HepG2 (cell line): ENCODE measurements at regions not wholly inside any gene's neighbourhood (a gene's known extent, or its start where the extent isn't known, plus 50 kb on each side); places are given as distances from the start of the nearest gene placed in this dataset.

Experiments
- ATAC-seq: fragments of 200-7000 bp; cut with Tn5 transposase; 3 replicates; pipeline ENCODE4 v1.9.1; 2020; ENCODE audit warnings: mild to moderate bottlenecking, moderate library complexity
- BruUV-seq: library from RNA; stranded (reverse); fragments of 400-500 nt; replicated peaks from 2 replicates; lab custom pipeline; 2021; lab: Mats Ljungman, UMichigan
- CTCF ChIA-PET: fragments of 300-600 bp; formaldehyde crosslinking; extraction: SDS; loops from one replicate; lab custom pipeline; 2021; ENCODE audit warnings: low total read pairs, inconsistent platforms, low intra/inter-chr PET ratio; lab: Yijun Ruan, JAX
- POLR2A ChIA-PET: fragments of 350-600 bp; sonication (Branson Sonifier 250); formaldehyde crosslinking; loops from one replicate; lab custom pipeline; 2020; ENCODE audit warnings: antibody characterized with exemption, inconsistent platforms; lab: Yijun Ruan, JAX
- DNase-seq: peaks from one replicate; pipeline ENCODE4 v3.0.0-alpha.2; 2015; ENCODE audit warnings: low spot score
- FAIRE-seq: peaks from 3 replicates; lab custom pipeline; 2011; peaks lifted over from hg19 to GRCh38; lab: Jason Lieb, UNC
- H2AFZ ChIP-seq: one replicate; pipeline ENCODE4 v1.6.1; 2011; ENCODE audit warnings: low read length, inconsistent platforms
- H3K27ac ChIP-seq: fragments of 300-600 bp; 3 replicates; pipeline ENCODE4 v1.8.0; 2011; ENCODE audit warnings: mixed run types, mild to moderate bottlenecking, mixed read lengths, low read length, inconsistent platforms; ENCODE audit not compliant: insufficient read depth; ENCODE audit errors: extremely low read length
- H3K27me3 ChIP-seq, 2 experiments: fragments of 200-600 bp in 1 of 2; 2 replicates in 1 of 2; 3 replicates in 1 of 2; pipeline versions ENCODE4 v1.6.0 to v1.8.0; 2011; ENCODE audit warnings: low read length in 2 of 2, mild to moderate bottlenecking in 2 of 2, moderate library complexity in 2 of 2, inconsistent platforms in 1 of 2; ENCODE audit not compliant: insufficient read depth in 2 of 2, control insufficient read depth in 1 of 2
- H3K36me3 ChIP-seq, 2 experiments: fragments of 200-600 bp in 1 of 2; replicated peaks in 1 of 2; 2 replicates in 1 of 2; 3 replicates in 1 of 2; pipeline versions ENCODE4 v1.5.1 to v1.8.0; 2011; ENCODE audit warnings: low read length in 2 of 2, inconsistent platforms in 1 of 2; ENCODE audit not compliant: insufficient read depth in 2 of 2, control insufficient read depth in 1 of 2
- H3K4me1 ChIP-seq: 2 replicates; pipeline ENCODE4 v1.5.1; 2012; ENCODE audit warnings: low read length, inconsistent platforms; ENCODE audit not compliant: insufficient read depth
- H3K4me2 ChIP-seq: 2 replicates; pipeline ENCODE4 v1.6.0; 2011; ENCODE audit warnings: low read depth, low read length, inconsistent platforms
- H3K4me3 ChIP-seq, 3 experiments: fragments of 200-600 bp in 1 of 3; sonication (generic), shearing (Covaris generic) in 1 of 3; replicated peaks in 1 of 3; 2 replicates each; pipeline ENCODE4 v1.5.1; 2011 to 2016; ENCODE audit warnings: low read length in 3 of 3, inconsistent platforms in 2 of 3, low read depth in 2 of 3, mild to moderate bottlenecking in 2 of 3, control low read depth in 1 of 3, mixed read lengths in 1 of 3; ENCODE audit not compliant: insufficient read depth in 1 of 3
- H3K79me2 ChIP-seq: one replicate; pipeline ENCODE4 v1.6.1; 2011; ENCODE audit warnings: low read length, inconsistent platforms; ENCODE audit not compliant: insufficient read depth
- H3K9ac ChIP-seq: 2 replicates; pipeline ENCODE4 v1.6.0; 2011; ENCODE audit warnings: mild to moderate bottlenecking, low read depth, low read length, inconsistent platforms; ENCODE audit not compliant: insufficient read depth
- H3K9me3 ChIP-seq: 2 replicates; pipeline ENCODE4 v1.5.1; 2012; ENCODE audit warnings: mild to moderate bottlenecking, low read length
- H4K20me1 ChIP-seq: 2 replicates; pipeline ENCODE4 v1.6.0; 2011; ENCODE audit warnings: inconsistent platforms, mild to moderate bottlenecking, low read length, moderate library complexity; ENCODE audit not compliant: insufficient read depth
- ERF ChIP-seq: IDR thresholded peaks from 2 replicates; pipeline ENCODE4 v1.6.1; 2018; ENCODE audit warnings: missing biosample characterization, missing genetic modification reagents
- KDM6A ChIP-seq: IDR thresholded peaks from 2 replicates; pipeline ENCODE4 v1.6.1; 2016; ENCODE audit warnings: low read depth
- KMT2A ChIP-seq: sonication (generic); formaldehyde crosslinking; IDR thresholded peaks from 2 replicates; pipeline ENCODE4 v1.4.0; 2020; ENCODE audit warnings: missing genetic modification reagents
- MAFF ChIP-seq: IDR thresholded peaks from 2 replicates; pipeline ENCODE4 v1.6.1; 2011; ENCODE audit warnings: low read depth, low read length, improper control_type of control experiment
- MAFK ChIP-seq, 2 experiments: IDR thresholded peaks in 1 of 2; conservative IDR thresholded peaks in 1 of 2; 2 replicates each; pipeline ENCODE4 v1.6.1; 2011; ENCODE audit warnings: improper control_type of control experiment in 2 of 2, low read length in 2 of 2
- MTF2 ChIP-seq: sonication (generic); formaldehyde crosslinking; IDR thresholded peaks from 2 replicates; pipeline ENCODE4 v1.5.0; 2020; ENCODE audit warnings: missing genetic modification reagents, borderline replicate concordance
- NFE2L2 ChIP-seq: fragments of 150-350 bp; IDR thresholded peaks from 2 replicates; pipeline ENCODE4 v1.6.1; 2014; ENCODE audit warnings: low read length
- SIX1 ChIP-seq: sonication (generic); formaldehyde crosslinking; IDR thresholded peaks from 2 replicates; pipeline ENCODE4 v1.4.0; 2020; ENCODE audit warnings: missing genetic modification reagents, borderline replicate concordance
- ZNF205 ChIP-seq: IDR thresholded peaks from 2 replicates; pipeline ENCODE4 v1.6.1; 2018; ENCODE audit warnings: missing biosample characterization, missing genetic modification reagents
- ZNF24 ChIP-seq: fragments of 450-650 bp; IDR thresholded peaks from 2 replicates; pipeline ENCODE4 v1.6.1; 2017; ENCODE audit warnings: antibody characterized with exemption, mild to moderate bottlenecking
- ZNF558 ChIP-seq: sonication (generic); formaldehyde crosslinking; IDR thresholded peaks from 2 replicates; pipeline ENCODE4 v1.9.0; 2022; ENCODE audit warnings: mild to moderate bottlenecking, missing genetic modification reagents, borderline replicate concordance
- WGBS: methylation state at CpG from one replicate; pipeline ENCODE4 v1.1.6; 2017; ENCODE audit warnings: low lambda C conversion rate; 5-methylcytosine and 5-hydroxymethylcytosine counted together
- in situ Hi-C: cut with HindIII; loops from 2 replicates; pipeline ENCODE4 v1.10.0; 2017; ENCODE audit warnings: low pct_unique_long_range_greater_than_20kb; ENCODE audit not compliant: extremely low pct_ligation_motif_present
- intact Hi-C: fragments of 100-400 bp; cut with micrococcal nuclease; formaldehyde crosslinking; loops from one replicate; pipeline ENCODE4 v1.10.0; 2022; ENCODE audit not compliant: unreplicated experiment
- TF ChIP-seq, protein P1 (sequence below): sonication (generic); formaldehyde crosslinking; IDR thresholded peaks from 2 replicates; pipeline ENCODE4 v1.4.0; 2020; ENCODE audit warnings: missing genetic modification reagents, borderline replicate concordance
- TF ChIP-seq, protein P2 (sequence below): sonication (generic); formaldehyde crosslinking; IDR thresholded peaks from 2 replicates; pipeline ENCODE4 v1.8.0; 2022; ENCODE audit warnings: missing genetic modification reagents, mild to moderate bottlenecking, moderate library complexity, borderline replicate concordance

DNA sequence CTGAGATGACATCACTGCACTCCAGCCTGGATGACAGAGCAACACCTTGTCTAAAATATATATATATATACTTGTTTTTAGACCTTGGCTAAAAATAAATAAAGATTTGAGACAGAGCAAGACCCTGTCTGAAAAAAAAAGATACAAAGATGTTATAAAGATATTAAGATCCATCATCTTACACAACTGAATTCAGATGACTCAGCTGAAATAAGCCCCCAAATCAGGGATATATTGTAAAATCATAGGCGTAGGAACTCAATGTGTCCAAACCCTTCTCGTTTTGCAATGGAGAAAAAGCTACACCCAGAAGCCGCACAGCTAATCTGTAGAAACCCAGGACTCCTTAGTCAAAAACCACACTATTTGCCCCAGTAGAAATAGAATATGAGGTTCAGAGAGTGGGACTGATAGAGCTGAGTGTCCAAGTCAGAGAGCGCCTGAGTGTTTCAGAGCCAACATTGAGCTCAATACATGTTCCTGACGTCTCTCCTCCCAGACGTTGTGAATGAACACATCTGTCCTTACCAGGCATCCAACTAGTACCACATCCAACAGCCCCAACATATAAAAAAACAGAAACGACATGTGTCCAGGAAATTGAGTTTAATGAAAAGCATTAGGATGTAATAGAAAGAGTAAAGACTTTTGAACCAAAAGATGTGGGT is 207.9 kb upstream of the BLID start:
- H3K27me3 ChIP-seq: no peaks in the 10 kb centered on the region
- H3K27ac ChIP-seq: no peak overlapping the region
- H3K4me1 ChIP-seq: no peaks in the 10 kb centered on the region
- H3K9me3 ChIP-seq: no peaks in the 10 kb centered on the region
- no peak overlapping the region for H3K4me3 ChIP-seq
- CTCF ChIA-PET: no interaction called here
- no peak overlapping the region for H3K4me2 ChIP-seq
- H3K36me3 ChIP-seq: no peaks in the 10 kb centered on the region
- no peaks in the 10 kb centered on the region for H3K79me2 ChIP-seq
- H3K9ac ChIP-seq: no peak overlapping the region
- DNase-seq (no peak), ATAC-seq (no peak), FAIRE-seq (no peak)
- BruUV-seq: no TSS peak
- no peaks in the 10 kb centered on the region for H4K20me1 ChIP-seq
- WGBS: 42% methylated on average over 7 of the region's 7 CpGs
- TF ChIP-seq KDM6A (CRISPR knock-in tag): no peak
- TF ChIP-seq MTF2 (CRISPR knock-in tag): no peak
- 0 out of 2 replicates have a peak, but pooled peaks have one; percentile 6 for TF ChIP-seq NFE2L2
- no peak for TF ChIP-seq ZNF205 (CRISPR knock-in tag)
- no peak for TF ChIP-seq ERF (CRISPR knock-in tag)
- TF ChIP-seq SIX1 (CRISPR knock-in tag): no peak
- TF ChIP-seq ZNF558: no peak
- TF ChIP-seq MAFF: peak; percentile 79
- TF ChIP-seq, protein P1, sequence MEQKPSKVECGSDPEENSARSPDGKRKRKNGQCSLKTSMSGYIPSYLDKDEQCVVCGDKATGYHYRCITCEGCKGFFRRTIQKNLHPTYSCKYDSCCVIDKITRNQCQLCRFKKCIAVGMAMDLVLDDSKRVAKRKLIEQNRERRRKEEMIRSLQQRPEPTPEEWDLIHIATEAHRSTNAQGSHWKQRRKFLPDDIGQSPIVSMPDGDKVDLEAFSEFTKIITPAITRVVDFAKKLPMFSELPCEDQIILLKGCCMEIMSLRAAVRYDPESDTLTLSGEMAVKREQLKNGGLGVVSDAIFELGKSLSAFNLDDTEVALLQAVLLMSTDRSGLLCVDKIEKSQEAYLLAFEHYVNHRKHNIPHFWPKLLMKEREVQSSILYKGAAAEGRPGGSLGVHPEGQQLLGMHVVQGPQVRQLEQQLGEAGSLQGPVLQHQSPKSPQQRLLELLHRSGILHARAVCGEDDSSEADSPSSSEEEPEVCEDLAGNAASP (CRISPR knock-in tag): no peak
- TF ChIP-seq MAFK (conservative IDR thresholded peaks at IDR 0.05 in 1 of 2, IDR thresholded peaks at IDR 0.05 in 1 of 2; ENCODE audit: low read length in 2 of 2): peak; percentile 56 to 82
- TF ChIP-seq, protein P2, sequence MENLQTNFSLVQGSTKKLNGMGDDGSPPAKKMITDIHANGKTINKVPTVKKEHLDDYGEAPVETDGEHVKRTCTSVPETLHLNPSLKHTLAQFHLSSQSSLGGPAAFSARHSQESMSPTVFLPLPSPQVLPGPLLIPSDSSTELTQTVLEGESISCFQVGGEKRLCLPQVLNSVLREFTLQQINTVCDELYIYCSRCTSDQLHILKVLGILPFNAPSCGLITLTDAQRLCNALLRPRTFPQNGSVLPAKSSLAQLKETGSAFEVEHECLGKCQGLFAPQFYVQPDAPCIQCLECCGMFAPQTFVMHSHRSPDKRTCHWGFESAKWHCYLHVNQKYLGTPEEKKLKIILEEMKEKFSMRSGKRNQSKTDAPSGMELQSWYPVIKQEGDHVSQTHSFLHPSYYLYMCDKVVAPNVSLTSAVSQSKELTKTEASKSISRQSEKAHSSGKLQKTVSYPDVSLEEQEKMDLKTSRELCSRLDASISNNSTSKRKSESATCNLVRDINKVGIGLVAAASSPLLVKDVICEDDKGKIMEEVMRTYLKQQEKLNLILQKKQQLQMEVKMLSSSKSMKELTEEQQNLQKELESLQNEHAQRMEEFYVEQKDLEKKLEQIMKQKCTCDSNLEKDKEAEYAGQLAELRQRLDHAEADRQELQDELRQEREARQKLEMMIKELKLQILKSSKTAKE: no peak
- no peak for TF ChIP-seq KMT2A (CRISPR knock-in tag)
- TF ChIP-seq ZNF24: no peak
- H2AFZ ChIP-seq: no peak overlapping the region
- intact Hi-C loops (no loop called here), in situ Hi-C loops (no loop called here)
- POLR2A ChIA-PET: no interaction called here
